Esophagus (tissue), 2 donors: ENCODE measurements at regions not wholly inside any gene's neighbourhood (a gene's known extent, or its start where the extent isn't known, plus 50 kb on each side); places are given as distances from the start of the nearest gene placed in this dataset.

Experiments used
- H3K27ac ChIP-seq, 2 donors: one replicate each; pipeline ENCODE4 v1.5.1; 2013; ENCODE audit warnings: low read depth in 2 of 2, mild to moderate bottlenecking in 2 of 2, inconsistent platforms in 1 of 2, low read length in 1 of 2, moderate library complexity in 1 of 2
- H3K27me3 ChIP-seq, 2 donors: one replicate each; pipeline ENCODE4 v1.6.1; 2013; ENCODE audit warnings: low read length in 2 of 2, control low read depth in 1 of 2, mild to moderate bottlenecking in 1 of 2; ENCODE audit not compliant: insufficient read depth in 2 of 2, control insufficient read depth in 1 of 2
- H3K36me3 ChIP-seq, 2 donors: one replicate each; pipeline ENCODE4 v1.6.1; 2013; ENCODE audit warnings: low read length in 1 of 2; ENCODE audit not compliant: control insufficient read depth in 2 of 2, insufficient read depth in 2 of 2
- H3K4me1 ChIP-seq, 2 donors: one replicate each; pipeline ENCODE4 v1.6.1; 2013; ENCODE audit warnings: low read length in 1 of 2; ENCODE audit not compliant: control insufficient read depth in 2 of 2, insufficient read depth in 2 of 2
- H3K4me3 ChIP-seq, 2 donors: one replicate each; pipeline ENCODE4 v1.5.1; 2013; ENCODE audit warnings: low read length in 2 of 2, mild to moderate bottlenecking in 2 of 2, low read depth in 1 of 2, moderate library complexity in 1 of 2
- H3K9me3 ChIP-seq, 2 donors: one replicate each; pipeline ENCODE4 v1.6.1; 2013; ENCODE audit warnings: mild to moderate bottlenecking in 2 of 2, low read depth in 1 of 2, low read length in 1 of 2, moderate library complexity in 1 of 2; ENCODE audit not compliant: control insufficient read depth in 2 of 2, insufficient read depth in 1 of 2
- WGBS, 2 donors: extraction: QIAGEN DNeasy Blood & Tissue Kit; methylation state at CpG; one replicate each; pipeline ENCODE4 v1.1.7; 2013; 5-methylcytosine and 5-hydroxymethylcytosine counted together
- donor health status: healthy with polysubstance abuse.
- donor health status: Bipolar disorder and iron deficiency.

DNA sequence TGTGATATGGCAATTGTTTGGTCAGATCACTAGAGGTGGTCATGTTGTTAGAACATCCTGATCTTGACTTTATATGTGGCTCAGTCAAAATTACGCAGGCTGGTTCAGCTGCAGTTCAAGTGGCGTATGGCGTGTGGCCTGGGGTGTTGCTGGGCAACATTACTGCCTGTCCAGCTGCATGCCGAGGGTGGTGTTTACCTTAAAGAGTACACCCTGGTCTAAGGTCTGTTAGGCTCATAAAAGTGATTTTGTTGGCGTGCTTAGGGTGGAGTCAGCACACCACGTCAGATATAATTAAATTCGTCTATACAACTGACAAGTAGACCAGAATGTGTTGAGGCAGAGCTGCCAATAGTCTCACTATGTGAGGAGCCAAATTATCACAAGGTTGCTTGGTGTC is 55.6 kb upstream of the NEDD9 start:
- Histone ChIP-seq H3K9me3 (peaks cover 0 to 4% of the 10 kb centered on the region in 2 donors), H3K27ac (no peak overlapping the region), H3K4me1 (no peaks in the 10 kb centered on the region), H3K27me3 (no peaks in the 10 kb centered on the region), H3K4me3 (no peak overlapping the region), H3K36me3 (no peaks in the 10 kb centered on the region)
- WGBS, 2 donors, result 78 to 90% methylated on average over 7 of the region's 7 CpGs

DNA sequence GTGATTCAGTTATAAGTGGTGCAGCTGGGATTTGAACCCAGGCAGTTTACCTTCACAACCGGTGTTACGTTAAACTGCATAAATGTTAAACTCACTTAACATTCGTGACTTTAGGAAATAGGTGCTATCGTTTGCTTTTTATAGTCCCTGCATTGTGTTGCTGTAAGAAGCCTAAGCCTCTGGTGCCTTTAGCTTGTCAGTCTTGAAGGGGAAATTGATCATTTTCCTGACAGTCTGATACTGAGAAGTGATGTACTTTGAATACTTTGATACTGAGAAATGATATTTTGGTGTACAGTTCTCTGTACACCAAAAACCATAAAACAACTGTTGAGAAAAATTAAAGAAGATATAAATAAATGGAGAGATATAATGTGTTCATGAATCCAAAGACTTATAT is 52.5 kb upstream of the NEDD9 start:
- H3K27ac ChIP-seq, result no peak overlapping the region
- no peak overlapping the region for H3K4me3 ChIP-seq
- H3K4me1 ChIP-seq, result no peaks in the 10 kb centered on the region
- H3K27me3 ChIP-seq, result no peaks in the 10 kb centered on the region
- H3K36me3 ChIP-seq, result no peaks in the 10 kb centered on the region
- 86% methylated on average over 4 of the region's 4 CpGs for whole genome bisulfite sequencing, 2 donors
- H3K9me3 ChIP-seq, result peaks cover 0 to 5% of the 10 kb centered on the region in 2 donors

DNA sequence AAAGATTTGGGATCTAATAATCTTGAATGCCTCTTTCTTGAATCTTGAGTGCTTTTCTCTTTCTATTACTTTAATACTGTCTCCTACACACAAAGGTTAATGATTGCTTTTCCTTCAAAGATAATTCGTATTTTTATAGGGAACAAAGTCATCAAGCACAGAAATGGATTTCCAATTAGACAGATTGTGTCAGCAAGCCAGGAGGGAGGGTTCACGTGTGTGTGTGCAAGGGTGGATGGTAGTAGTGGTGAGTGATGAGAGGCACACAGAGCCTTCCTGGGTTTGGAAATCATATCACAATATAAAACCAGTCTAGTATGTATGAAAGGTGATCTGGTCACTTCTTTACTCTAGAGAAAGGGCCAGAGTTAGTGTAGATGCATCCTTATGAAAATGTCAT is 51.2 kb upstream of the NEDD9 start:
- H3K27ac ChIP-seq, result no peak overlapping the region
- no peaks in the 10 kb centered on the region for H3K36me3 ChIP-seq
- H3K4me1 ChIP-seq, result no peaks in the 10 kb centered on the region
- no peaks in the 10 kb centered on the region for H3K27me3 ChIP-seq
- no peak overlapping the region for H3K4me3 ChIP-seq
- 87 to 94% methylated on average over 2 of the region's 2 CpGs for WGBS, 2 donors
- H3K9me3 ChIP-seq, result peaks cover 0 to 5% of the 10 kb centered on the region in 2 donors

DNA sequence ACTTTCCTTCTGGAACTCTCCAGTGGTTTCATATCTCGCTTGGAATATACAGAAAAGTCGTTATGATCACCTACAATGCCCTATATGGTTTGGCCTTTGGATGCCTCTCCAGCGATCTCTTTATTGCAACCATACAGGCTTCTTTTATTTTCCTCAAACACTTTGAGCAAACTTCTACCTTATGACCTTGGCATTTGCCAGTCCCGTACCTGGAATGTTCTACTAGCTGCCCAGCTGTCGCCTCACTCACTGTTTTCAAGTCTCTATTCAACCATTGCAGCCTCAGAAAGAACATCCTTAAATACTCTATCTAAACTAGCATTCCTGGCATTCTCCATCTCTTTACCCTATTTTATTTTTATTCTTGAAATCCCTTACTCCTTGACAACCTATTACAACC is 50.4 kb upstream of the NEDD9 start:
- no peak overlapping the region for H3K4me3 ChIP-seq
- H3K36me3 ChIP-seq, result no peaks in the 10 kb centered on the region
- no peaks in the 10 kb centered on the region for H3K27me3 ChIP-seq
- no peak overlapping the region for H3K27ac ChIP-seq
- H3K4me1 ChIP-seq, result no peaks in the 10 kb centered on the region
- WGBS, 2 donors, result 88 to 98% methylated on average over 5 of the region's 5 CpGs
- H3K9me3 ChIP-seq, result peaks cover 0 to 1% of the 10 kb centered on the region in 2 donors
